ENCODE measurements at regions not wholly inside any gene's neighbourhood (a gene's known extent, or its start where the extent isn't known, plus 50 kb on each side); places are given as distances from the start of the nearest gene placed in this dataset.
"Not testable (repeated sequence)": the region's sequence is repeated elsewhere in the genome, so short reads cannot be mapped to it uniquely, and the experiment has no call there.

DNA sequence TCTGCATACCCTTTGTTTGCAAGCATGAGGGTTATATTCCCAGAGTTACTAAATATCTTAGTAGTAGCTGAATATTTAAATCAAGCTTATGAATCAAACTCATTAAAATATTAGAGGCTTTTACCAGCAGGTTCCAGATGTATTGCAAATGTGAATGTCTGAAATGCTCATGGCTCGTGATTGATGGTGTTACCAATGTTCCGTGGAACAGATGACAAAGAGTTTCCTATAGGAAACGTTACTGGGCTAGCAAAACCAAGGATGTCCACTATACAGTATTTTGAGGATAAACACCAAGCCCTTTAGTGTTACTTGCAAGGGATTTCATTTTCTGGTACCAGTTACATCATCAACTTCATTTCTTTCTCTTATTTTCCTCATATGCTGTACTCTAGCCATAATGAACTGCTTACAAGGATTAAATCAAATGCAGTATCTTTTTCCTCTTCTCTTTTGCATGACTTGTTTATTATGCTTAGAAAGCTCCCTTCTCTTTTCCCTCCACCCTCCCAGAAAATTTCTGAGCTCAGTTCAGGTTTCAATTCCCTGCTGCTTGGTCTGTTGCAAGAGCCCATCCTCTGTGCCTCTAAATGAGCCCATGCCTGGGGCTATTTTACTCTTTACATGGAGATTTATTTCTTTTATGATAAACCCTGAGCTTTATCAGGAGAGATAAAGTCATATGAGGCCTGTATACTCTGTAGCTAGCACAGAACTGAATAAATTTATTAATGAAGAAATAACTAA lies 1537.1 kb upstream of the GOT2 start:
- no peak for DNase-seq (ENCODE audit: low spot score)

DNA sequence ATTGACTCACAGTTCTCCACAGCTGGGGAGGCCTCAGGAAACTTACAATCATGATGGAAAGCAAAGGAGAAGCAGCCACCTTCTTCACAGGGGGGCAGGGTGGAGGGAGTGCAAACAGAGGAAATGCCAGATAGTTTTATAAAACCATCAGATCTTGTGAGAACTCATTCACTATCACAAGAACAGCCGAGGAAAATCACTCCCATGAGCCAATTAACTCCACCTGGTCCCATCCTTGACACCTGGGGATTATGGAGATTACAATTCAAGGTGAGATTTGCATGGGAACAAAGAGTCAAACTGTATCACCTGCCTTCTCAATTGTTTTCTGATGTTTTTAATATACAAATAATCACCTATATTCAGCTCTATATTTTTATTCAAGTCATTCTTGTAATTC lies 1527.3 kb upstream of the GOT2 start:
- DNase-seq (ENCODE audit: low spot score) = no peak

DNA sequence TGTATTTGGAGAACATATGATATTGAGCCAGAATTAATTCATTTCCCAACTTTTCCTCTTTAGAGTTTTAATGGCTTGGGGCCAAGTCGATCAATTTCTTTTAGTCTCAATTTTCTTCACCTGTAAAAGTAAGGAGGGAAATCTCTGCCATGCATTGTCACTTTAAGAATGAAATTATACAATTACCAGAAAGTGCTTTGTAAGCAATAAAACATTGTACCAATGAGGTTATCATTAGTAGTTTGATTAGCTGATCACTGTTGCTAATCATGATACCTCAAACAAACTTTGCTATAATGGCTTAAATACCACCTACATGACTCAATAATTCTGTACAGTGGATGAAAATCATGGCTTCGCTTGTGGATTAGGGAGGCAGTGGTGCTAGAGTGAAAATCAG lies 1525.8 kb upstream of the GOT2 start:
- no peak for DNase-seq (ENCODE audit: low spot score)

DNA sequence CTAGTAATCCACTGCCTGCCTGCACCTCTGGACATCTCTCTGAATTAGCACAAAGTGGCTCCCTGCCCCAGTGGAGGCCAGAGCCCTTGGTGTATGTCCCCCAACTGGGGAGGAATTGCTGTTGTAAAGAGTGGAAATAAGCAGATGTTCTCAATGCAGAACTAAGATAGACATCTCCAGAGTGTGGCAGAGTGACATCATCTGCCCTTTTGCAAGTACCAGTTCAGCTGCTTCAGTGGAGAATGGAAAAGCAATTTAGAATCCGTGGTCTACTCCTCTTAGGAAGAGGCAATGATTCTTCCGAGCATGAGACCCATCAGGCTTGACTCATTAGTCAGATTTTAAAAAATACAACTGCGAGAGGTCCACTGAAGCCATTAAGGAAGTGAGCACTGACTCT lies 1512.0 kb upstream of the GOT2 start:
- DNase-seq (ENCODE audit: low spot score) = no peak

DNA sequence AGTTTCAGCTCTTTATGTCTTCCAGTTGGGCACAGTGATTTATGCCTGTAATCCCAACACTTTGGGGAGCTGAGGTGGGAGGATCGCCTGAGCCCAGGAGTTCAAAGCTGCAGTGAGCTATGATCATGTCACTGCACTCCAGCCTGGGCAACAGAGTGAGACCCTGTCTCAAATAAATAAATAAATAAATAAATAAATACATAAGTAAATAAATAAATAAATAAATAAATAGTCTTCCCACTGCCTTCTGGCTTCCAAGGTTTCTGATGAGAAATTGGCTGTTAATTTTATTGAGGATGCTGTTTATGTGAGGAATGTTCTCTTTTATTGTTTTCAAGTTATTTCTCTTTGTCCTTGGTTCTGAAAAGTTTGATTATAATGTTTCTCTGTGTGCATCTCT lies 1507.6 kb upstream of the GOT2 start:
- no peak for DNase-seq (ENCODE audit: low spot score)

DNA sequence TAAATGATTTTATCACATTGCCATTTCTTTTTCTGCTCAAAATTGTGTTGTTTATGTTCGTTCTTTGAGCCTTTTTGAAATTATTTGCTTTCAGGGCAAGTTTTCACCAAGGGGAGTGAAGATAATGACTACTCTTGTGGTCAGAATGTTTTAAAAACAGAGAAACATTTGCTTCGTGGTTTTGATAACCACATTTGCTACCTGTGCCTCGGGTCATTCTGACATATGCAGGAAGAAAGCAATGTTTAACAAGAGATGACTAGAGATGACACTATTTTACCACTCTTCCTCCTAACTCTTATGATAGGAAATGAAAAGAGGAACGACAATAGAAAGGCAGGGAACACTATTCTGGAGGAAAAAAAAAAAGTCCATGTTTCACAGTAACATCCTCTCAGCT lies 1496.5 kb upstream of the GOT2 start:
- DNase-seq (ENCODE audit: low spot score) = no peak

DNA sequence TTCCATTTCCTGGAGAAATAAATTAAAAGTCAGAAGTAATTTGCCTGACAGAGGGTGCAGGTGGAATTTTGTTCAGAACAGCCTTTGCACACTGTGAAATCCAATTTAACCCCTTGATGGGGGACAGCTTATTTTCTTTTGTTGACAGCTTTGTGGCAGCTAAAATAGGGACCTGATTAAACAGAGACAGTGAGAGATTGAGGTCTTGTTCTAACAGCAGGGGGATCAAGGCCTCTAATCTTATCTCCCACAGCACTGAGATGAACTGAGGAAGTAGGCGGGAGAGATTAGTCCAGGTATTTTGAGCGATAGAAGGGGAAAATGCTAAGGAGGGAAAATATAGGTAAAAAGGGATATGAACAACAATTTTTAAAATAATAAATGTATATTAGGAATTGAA lies 1491.4 kb upstream of the GOT2 start:
- DNase-seq (ENCODE audit: low spot score) = no peak

DNA sequence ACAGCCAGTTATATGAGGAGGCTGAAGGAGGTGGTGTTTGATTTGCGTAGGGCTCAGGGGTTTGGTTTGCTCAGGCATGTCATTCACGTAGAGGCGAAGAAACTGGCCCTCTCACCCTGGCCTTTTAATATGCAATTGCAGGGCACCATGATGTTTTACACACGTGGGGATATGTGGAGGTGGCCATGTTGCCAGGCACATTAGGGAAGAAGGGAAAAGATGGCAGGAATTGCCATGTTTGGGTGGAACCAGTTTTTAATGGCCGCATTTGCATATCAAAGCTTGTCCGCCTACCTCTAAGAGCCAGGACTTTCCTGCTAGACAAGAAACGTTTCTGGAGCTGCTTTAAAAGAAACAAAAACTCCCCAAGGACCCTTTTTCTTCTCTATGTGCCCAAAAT lies 1483.7 kb upstream of the GOT2 start:
- DNase-seq (ENCODE audit: low spot score) = no peak

DNA sequence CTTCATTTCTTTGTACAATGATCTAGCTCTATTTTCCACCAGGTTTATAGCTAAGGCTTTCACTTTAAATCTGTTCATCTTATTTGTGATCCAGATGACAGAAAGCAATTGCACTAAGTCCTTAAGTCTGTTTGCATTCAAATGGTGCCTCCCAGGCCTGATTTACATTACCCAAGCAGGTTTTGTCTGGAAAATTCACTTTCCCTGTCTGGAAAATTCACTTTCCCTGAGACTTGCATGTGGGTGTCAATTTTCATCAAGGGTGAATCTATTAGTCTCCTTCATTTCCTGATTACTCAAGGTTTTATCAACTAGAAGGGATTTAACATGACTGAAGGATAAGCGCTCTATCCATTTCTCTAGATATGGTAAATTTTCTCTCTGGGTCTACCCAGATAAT lies 1480.2 kb upstream of the GOT2 start:
- no peak for DNase-seq (ENCODE audit: low spot score)

DNA sequence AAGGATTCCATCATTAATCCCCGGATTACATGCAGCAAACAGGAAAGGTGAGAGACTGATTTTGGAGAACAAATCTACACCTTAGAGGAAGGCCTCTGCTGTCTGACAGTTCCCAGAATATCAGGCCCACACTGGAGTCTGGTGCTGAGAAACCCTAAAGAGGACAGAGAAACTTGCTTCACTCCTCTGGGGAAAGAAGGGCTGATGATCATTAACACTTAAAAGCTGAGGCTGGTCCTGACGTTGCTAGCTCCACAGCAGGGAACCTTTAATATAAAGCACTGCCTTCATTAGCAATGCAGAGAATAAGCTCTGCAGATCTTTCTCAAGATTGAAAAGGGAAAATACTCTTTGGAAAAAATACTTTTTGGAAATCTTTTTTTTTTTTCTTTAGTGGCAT lies 1472.4 kb upstream of the GOT2 start:
- no peak for DNase-seq (ENCODE audit: low spot score)

DNA sequence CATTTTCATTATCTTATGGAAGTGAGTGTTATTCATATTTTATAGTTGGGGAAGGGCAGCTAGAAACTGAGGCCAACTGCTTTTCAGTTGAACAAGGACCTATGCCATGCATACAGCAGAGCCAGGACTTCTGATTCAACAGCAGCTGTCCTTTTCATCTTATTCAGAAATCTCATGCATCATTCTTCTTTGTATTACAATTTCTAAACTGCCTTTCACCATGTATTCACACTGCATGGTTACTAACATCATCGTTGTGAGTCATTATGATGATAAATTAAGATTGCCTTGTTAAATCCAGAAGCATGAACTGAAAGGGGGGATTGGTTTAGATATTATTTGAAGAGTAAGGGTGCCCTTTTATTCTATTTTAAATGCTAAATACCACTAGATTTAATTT lies 1470.1 kb upstream of the GOT2 start:
- no peak for DNase-seq (ENCODE audit: low spot score)

DNA sequence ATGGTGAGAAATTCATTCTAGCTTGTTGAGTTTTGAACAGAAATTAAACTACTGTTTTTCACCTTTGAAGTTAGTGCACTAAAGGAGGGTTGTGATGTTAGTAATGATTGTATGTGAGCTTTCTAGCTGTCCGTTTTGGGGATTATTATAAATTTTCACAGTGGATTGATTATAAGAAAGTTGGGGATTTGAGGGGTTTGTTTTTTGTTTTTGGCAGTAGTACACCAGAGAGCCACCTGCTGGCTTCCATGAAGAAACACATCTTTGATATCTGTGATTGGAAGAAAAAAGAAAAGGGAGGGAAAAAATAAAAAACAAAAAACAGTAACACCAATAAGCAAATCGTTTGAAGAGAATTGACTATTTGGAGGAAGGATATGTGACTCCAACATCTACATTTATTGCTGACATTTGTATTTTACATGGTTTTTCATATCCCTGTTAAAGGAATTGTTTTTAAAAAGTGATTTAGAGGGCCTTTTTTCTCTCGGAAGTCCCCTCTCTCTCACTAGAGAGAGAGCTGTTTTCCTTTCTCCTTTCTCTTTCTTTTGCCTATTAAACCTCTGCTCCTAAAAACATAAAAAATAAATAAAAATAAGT lies 1469.5 kb upstream of the GOT2 start:
- DNase-seq (ENCODE audit: low spot score) = peak; percentile 6

DNA sequence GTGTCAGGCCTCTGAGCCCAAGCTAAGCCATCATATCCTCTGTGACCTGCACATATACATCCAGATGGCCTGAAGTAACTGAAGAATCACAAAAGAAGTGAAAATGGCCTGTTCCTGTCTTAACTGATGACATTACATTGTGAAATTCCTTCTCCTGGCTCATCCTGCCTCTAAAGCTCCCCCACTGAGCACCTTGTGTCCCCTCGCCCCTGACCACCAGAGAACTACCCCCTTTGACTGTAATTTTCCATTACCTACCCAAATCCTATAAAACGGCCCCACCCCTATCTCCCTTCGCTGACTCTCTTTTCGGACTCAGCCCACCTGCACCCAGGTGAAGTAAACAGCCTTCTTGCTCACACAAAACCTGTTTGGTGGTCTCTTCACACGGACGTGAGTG lies 1466.6 kb upstream of the GOT2 start:
- DNase-seq (ENCODE audit: low spot score) = not testable (repeated sequence)

DNA sequence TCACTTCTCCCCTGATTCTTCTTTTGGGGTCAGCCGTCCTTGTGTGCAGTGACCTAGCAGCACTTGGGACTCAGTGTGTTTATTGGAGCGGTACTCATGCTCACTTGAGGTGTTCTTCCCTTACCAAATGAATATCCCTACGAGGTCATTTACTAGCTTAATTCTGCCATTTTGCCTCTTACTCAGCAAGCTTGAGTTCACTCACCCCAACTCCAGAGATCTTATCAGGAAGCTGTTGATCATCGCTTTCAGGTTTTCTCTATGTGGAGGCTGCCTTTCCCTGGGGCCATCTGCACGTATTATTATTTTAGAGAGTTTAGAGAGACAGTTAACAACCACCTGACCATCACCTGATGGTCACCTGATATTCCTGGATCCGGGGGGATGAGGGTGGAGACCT lies 1466.0 kb upstream of the GOT2 start:
- DNase-seq (ENCODE audit: low spot score) = no peak

DNA sequence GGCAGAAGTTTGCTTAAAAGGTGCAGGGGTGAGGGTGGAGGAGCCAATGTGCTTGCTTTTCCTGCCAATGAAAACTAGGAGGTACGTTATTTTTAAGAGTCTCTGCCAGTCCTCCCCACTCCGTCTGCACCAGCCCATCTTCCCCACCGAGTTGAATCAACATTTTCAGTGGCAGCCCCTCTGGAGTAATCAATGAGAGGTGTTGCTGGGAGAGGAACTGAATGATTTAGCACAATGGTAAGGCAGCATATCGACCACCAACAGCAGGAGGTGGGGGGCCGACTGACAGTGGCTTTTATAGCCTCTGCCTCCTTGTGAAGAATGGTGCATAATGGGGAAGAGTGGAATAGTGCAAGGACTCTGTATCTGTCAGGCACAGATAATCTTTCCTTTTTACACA lies 1465.0 kb upstream of the GOT2 start:
- DNase-seq (ENCODE audit: low spot score) = no peak

DNA sequence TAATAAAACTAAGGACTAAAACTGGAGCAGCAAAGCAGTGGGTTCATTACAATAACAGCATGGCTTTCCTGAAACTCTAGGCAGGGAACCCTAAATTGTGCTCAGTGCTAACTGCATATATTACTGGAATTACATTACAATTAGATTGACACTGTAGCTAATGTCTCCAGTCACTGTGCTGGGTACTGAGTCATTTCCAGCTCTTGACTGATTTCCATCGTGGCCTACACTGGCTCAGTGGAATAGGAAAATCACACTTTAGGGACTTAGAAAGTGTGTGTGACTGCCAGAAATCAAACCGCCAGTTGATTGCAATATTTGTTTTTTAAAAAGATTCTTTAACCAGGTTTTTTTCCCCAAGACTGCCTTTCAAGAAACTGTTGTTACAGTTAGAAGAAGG lies 1447.4 kb upstream of the GOT2 start:
- DNase-seq (ENCODE audit: low spot score) = no peak

DNA sequence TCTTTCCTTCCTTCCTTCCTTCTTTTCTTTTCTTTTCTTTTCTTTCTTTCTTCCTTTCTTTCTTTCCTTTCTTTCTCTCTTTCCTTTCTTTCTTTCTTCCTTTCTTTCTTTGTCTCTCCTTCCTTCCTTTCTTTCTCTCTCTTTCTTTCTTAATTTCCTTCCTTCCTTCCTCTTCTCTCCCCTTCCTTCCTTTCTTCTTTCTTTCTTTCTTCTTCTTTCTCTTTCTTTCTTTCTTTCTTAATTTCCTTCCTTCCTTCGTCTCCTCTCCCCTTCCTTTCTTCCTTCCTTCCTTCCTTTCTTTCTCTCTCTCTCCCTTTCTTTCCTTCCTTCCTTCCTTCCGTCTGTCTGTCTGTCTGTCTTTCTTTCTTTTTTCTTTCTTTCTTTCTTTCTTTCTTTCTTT lies 1446.5 kb upstream of the GOT2 start:
- DNase-seq (ENCODE audit: low spot score) = no peak

DNA sequence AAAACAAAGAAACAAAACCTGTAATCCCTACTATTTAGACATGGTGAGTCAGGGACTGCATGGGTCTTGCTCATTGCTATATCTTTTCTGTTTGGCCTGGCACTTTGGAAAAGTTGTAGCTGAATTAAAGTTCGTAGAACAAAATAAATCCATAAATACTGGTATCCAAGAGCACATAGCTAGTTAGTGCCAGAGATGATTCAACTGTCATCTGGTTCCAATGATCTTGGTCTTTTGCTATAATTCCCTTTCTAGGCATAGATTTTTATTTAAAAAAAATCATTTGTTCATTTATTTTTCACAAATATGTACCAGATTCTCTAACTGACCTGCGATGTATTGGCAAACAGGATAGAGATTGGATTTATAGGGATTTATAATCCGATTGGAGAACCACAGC lies 1436.1 kb upstream of the GOT2 start:
- DNase-seq (ENCODE audit: low spot score) = no peak

DNA sequence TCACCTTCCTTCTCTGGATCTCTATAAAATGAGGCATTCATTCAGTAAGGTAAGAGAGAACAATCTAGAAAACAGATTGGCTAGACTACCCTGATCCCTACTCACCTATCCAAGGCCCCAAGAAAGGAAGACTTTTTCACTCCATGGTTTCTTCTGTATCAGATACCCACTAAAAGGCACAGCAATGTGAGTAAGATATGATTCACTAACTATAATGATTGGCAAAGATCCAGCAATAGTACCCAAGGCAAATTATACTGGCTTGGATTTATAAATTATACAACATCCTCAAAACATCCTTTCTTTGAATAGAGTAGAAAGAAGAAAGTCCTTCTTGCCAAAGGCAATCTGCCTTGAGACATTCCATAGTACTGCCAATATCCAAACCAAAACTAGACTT lies 1432.0 kb upstream of the GOT2 start:
- DNase-seq (ENCODE audit: low spot score) = no peak

DNA sequence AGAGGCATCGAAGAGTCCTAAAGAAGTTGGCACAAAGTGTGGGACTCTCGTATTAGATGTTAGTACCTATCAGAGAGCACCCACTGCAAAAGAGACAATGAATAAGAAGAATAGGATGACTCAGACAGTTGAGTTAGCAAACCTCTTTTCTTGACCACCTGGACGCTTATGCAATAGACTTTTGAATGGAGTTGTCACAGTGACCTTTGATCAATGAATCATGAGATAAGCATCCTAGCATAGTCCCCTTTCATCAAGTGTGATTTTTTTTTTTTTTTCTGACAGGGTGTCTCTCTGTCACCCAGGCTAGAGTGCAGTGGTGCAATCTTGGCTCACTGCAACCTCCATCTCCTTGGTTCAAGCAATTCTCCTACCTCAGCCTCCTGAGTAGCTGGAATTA lies 1417.9 kb upstream of the GOT2 start:
- no peak for DNase-seq (ENCODE audit: low spot score)

DNA sequence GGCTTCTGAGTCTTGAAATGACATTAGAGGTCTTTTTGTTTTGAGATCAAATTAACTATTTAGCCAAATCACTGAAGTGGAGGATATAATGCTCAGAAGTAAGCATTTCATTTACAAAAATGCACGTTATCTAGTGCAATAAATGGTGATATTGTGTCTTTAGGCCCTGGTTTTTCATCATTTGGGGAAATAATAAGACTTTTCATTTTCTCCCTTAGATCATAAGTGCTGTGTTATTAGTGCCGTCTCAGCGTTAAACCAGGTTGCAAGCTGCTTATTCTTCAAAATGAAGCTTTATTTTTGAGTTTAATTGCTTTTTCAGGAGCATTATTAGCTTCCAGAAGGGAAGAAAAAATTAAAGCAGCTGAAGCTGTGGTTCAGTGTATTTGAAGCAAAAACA lies 1416.8 kb upstream of the GOT2 start:
- no peak for DNase-seq (ENCODE audit: low spot score)

DNA sequence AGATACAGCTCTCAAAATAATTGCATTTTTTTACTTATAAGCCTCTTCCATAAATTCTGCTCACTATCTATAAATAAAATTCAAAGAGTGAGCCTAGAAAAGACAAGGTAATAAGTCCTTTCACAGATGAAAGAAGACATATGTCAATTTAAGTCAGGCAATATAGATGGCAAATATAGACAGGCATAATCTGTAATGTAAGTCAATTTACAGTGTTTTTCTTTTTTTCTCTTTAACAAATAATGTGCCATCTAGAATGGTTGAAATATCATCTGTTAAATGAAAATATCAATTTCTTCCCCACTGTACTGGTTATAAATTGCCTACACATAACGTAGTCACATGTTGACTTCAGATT lies 1409.2 kb upstream of the GOT2 start:
- no peak for DNase-seq (ENCODE audit: low spot score)

DNA sequence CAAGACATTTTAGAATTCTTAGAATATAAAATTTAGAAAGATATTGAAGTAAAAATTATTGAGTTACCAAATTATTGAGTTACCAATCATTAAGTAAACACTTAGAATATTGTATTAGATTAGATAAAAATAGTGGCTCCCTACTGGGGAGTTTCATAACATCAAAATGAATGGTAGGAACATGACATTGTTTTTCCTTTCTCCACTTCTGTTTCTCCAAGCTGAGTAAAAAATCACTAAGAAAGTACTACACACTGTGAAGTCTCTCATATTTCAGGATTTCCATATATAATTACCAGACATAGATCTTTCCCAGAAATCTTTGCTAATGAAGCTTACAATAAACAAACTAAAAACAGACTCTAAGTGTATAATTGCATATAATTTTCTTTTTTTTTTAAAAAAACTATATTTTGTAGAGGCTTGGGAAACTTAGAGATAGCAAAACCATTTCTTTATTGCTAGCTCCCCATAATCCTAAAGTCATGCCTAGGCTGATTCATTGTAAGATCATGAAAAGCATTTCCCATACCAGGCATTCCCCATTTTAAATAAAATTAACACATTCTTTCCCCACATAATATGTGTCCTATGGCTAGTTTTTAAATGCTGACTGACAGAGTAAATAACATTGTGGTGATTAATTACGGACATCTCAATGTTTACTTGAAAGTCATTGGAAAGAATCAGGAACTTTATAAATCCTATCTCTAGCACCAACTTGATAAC lies 1408.7 kb upstream of the GOT2 start:
- DNase-seq (ENCODE audit: low spot score) = no peak

DNA sequence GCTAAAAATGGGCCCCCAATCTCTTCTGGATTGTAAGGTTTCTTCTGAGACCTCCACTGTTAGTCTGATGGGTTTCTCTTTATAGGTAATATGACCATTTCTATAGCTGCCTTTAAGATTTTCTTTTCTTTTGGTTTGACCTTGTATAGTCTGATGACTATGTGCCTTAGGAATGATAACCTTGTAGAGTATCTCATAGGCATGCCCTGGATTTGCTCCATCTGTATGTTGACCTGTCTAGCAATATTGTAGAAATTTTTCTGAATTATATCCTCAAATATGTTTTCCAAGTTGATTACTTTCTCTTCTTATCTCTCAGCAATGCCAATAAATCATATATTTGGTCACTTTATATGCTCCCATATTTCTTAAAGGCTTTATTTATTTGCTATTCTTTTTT lies 1403.8 kb upstream of the GOT2 start:
- no peak for DNase-seq (ENCODE audit: low spot score)

All from NAMALWA (cell line).